Activated T-cell treated with anti-CD3 and anti-CD28 coated beads, Interleukin-2, amount 50 U/mL, for 24 hours (primary cell): ENCODE measurements at regions not wholly inside any gene's neighbourhood (a gene's known extent, or its start where the extent isn't known, plus 50 kb on each side); places are given as distances from the start of the nearest gene placed in this dataset.

ENCODE experiments used
- DNase-seq: peaks from one replicate; pipeline ENCODE4 v3.0.0-alpha.2; 2020
- H3K27ac Mint-ChIP-seq: 2 replicates; pipeline ENCODE4 v1.8.0; 2020; ENCODE audit warnings: mild to moderate bottlenecking, mixed read lengths
- H3K27me3 Mint-ChIP-seq: 2 replicates; pipeline ENCODE4 v1.8.0; 2020; ENCODE audit warnings: mixed read lengths
- H3K36me3 Mint-ChIP-seq: 2 replicates; pipeline ENCODE4 v1.8.0; 2020; ENCODE audit warnings: low read depth, mixed read lengths
- H3K4me1 Mint-ChIP-seq: 2 replicates; pipeline ENCODE4 v1.8.0; 2020; ENCODE audit warnings: low read depth, mixed read lengths
- H3K4me3 Mint-ChIP-seq: 2 replicates; pipeline ENCODE4 v1.8.0; 2020; ENCODE audit warnings: mild to moderate bottlenecking, moderate library complexity, mixed read lengths
- H3K9me3 Mint-ChIP-seq: 2 replicates; pipeline ENCODE4 v1.8.0; 2020; ENCODE audit warnings: mixed read lengths

- Mint-ChIP-seq H3K4me3 (no peak overlapping the region), H3K27me3 (peaks cover 5% of the 10 kb centered on the region), H3K36me3 (no peaks in the 10 kb centered on the region), H3K4me1 (no peaks in the 10 kb centered on the region), H3K27ac (no peak overlapping the region), H3K9me3 (no peaks in the 10 kb centered on the region)
- DNase-seq = no peak
Measured at GRCh38 chr3:70543493-70543892, 231.1 kb upstream of the MDFIC2 start.

- no peak overlapping the region for H3K4me3 Mint-ChIP-seq
- no peak overlapping the region for H3K27ac Mint-ChIP-seq
- H3K4me1 Mint-ChIP-seq = no peaks in the 10 kb centered on the region
- DNase-seq = no peak
- H3K36me3 Mint-ChIP-seq = no peaks in the 10 kb centered on the region
- H3K27me3 Mint-ChIP-seq = peaks cover 36% of the 10 kb centered on the region
- H3K9me3 Mint-ChIP-seq = no peaks in the 10 kb centered on the region
Measured at GRCh38 chr3:70539908-70540307, 227.5 kb upstream of the MDFIC2 start.

DNA sequence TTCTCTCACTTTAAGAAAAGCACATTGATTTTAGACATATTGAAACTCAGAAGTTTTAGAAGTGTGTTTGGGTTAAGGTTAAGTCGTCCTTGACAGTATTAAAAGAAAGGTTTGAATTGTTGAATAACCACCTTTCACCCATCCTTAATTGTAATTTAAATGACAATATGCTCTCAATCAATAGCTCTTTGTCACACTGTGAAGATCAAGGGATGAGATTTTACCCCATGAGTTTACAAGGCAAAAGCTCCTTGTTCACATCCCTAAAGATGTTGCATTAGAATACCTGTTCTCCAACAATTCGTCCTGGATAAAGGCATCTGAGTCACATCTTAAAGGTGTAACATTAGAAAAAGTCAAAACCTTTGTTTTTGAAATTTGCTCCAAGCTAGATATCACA is 220.4 kb upstream of the MDFIC2 start:
- DNase-seq = no peak
- no peak overlapping the region for H3K4me3 Mint-ChIP-seq
- peaks cover 38% of the 10 kb centered on the region for H3K27me3 Mint-ChIP-seq
- H3K36me3 Mint-ChIP-seq = no peaks in the 10 kb centered on the region
- no peak overlapping the region for H3K27ac Mint-ChIP-seq
- H3K9me3 Mint-ChIP-seq = no peaks in the 10 kb centered on the region
- H3K4me1 Mint-ChIP-seq = no peaks in the 10 kb centered on the region

GRCh38 chr3:70531838-70532489 is 219.5 kb upstream of the MDFIC2 start:
- peaks cover 30% of the 10 kb centered on the region for H3K27me3 Mint-ChIP-seq
- DNase-seq = no peak
- no peaks in the 10 kb centered on the region for H3K36me3 Mint-ChIP-seq
- H3K9me3 Mint-ChIP-seq = no peaks in the 10 kb centered on the region
- no peaks in the 10 kb centered on the region for H3K4me1 Mint-ChIP-seq
- no peak overlapping the region for H3K4me3 Mint-ChIP-seq
- no peak overlapping the region for H3K27ac Mint-ChIP-seq

GRCh38 chr3:70531063-70531657 is 218.7 kb upstream of the MDFIC2 start:
- Mint-ChIP-seq H3K9me3 (no peaks in the 10 kb centered on the region), H3K36me3 (no peaks in the 10 kb centered on the region), H3K4me1 (no peaks in the 10 kb centered on the region), H3K27ac (no peak overlapping the region), H3K27me3 (peaks cover 22% of the 10 kb centered on the region), H3K4me3 (no peak overlapping the region)
- DNase-seq = no peak

GRCh38 chr3:70530626-70531025 is 218.2 kb upstream of the MDFIC2 start:
- no peak overlapping the region for H3K27ac Mint-ChIP-seq
- DNase-seq = no peak
- H3K9me3 Mint-ChIP-seq = no peaks in the 10 kb centered on the region
- no peaks in the 10 kb centered on the region for H3K36me3 Mint-ChIP-seq
- H3K4me1 Mint-ChIP-seq = no peaks in the 10 kb centered on the region
- H3K4me3 Mint-ChIP-seq = no peak overlapping the region
- H3K27me3 Mint-ChIP-seq = peaks cover 16% of the 10 kb centered on the region

DNA sequence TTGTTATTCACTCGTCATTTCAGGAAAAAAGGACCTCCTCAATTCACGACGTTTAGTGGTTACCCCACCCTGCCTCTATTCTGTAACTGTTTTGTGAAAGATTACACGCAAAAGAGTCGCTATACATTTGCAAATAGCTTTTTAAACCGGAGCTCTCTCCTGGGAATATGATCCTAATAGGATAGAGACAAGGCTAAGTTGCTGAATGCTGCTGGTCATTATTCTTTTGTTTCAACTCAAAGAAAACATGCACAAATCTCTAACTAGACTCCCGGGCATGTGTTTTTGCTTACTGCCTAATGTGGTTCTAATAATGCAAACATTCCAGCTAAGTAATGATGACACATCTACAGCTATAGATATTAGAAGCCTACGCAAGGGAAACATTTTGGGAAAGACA is 214.6 kb upstream of the MDFIC2 start:
- no peak overlapping the region for H3K27ac Mint-ChIP-seq
- H3K9me3 Mint-ChIP-seq = no peaks in the 10 kb centered on the region
- H3K36me3 Mint-ChIP-seq = no peaks in the 10 kb centered on the region
- no peak overlapping the region for H3K4me3 Mint-ChIP-seq
- peaks cover 9% of the 10 kb centered on the region for H3K27me3 Mint-ChIP-seq
- DNase-seq = no peak
- no peaks in the 10 kb centered on the region for H3K4me1 Mint-ChIP-seq

GRCh38 chr3:70519913-70520659 is 207.6 kb upstream of the MDFIC2 start:
- Mint-ChIP-seq H3K4me1 (no peaks in the 10 kb centered on the region), H3K4me3 (no peak overlapping the region), H3K9me3 (no peaks in the 10 kb centered on the region), H3K27ac (no peak overlapping the region), H3K27me3 (peaks cover 24% of the 10 kb centered on the region), H3K36me3 (no peaks in the 10 kb centered on the region)
- no peak for DNase-seq

GRCh38 chr3:70519026-70519425 is 206.6 kb upstream of the MDFIC2 start:
- no peak overlapping the region for H3K27ac Mint-ChIP-seq
- no peak overlapping the region for H3K4me3 Mint-ChIP-seq
- peaks cover 28% of the 10 kb centered on the region for H3K27me3 Mint-ChIP-seq
- no peaks in the 10 kb centered on the region for H3K9me3 Mint-ChIP-seq
- H3K36me3 Mint-ChIP-seq = no peaks in the 10 kb centered on the region
- no peak for DNase-seq
- no peaks in the 10 kb centered on the region for H3K4me1 Mint-ChIP-seq

- Mint-ChIP-seq H3K27me3 (peaks cover 33% of the 10 kb centered on the region), H3K9me3 (no peaks in the 10 kb centered on the region)
Measured at GRCh38 chr3:70518356-70518755, 205.9 kb upstream of the MDFIC2 start.

DNA sequence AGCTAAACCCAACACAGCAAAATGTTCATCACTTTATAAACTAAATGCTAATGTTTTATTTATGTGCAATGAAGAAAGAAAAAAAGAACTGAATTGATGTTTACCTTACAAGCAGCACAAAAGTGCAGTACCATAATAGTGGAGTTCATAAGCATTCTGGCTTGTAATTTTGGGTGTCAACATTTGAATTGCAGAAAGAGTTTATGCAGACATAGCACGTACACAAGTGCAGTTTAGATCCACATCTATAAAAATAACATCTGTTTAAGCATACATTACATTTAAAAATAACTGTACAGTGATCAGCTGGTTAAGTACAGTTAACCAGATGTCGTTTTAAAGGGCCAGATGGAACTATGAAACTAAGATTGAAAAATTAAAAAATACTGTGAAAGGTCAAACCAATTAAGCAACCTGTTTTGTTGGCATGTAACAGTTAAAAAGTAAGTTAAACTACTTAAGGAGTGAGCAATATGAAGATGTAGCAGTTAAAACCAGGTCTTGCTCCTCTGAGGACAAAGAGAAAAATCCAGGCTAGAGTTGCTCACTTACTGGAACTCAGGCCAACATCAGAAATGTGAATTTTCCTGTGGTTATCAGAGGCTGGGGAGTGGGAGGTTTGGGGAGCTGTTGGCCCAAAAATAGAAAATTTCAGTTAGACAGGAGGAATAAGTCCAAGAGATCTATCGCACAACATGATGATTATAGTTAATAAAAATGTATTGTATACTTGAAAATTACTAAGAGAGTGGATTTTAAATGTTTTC is 204.9 kb upstream of the MDFIC2 start:
- Mint-ChIP-seq H3K36me3 (no peaks in the 10 kb centered on the region), H3K27me3 (peaks cover 37% of the 10 kb centered on the region), H3K4me1 (no peaks in the 10 kb centered on the region), H3K9me3 (no peaks in the 10 kb centered on the region), H3K4me3 (no peak overlapping the region), H3K27ac (no peak overlapping the region)
- no peak for DNase-seq

More at GRCh38 chr3:70518356-70518755, 205.9 kb upstream of the MDFIC2 start:
- H3K4me1 Mint-ChIP-seq = no peaks in the 10 kb centered on the region
- no peak for DNase-seq
- H3K36me3 Mint-ChIP-seq = no peaks in the 10 kb centered on the region
- no peak overlapping the region for H3K27ac Mint-ChIP-seq
- no peak overlapping the region for H3K4me3 Mint-ChIP-seq

- Mint-ChIP-seq H3K36me3 (no peaks in the 10 kb centered on the region), H3K4me3 (no peak overlapping the region), H3K4me1 (no peaks in the 10 kb centered on the region), H3K9me3 (no peaks in the 10 kb centered on the region), H3K27me3 (peaks cover 39% of the 10 kb centered on the region), H3K27ac (no peak overlapping the region)
- DNase-seq = no peak
Measured at GRCh38 chr3:70516076-70516475, 203.6 kb upstream of the MDFIC2 start.

- peaks cover 11% of the 10 kb centered on the region for H3K27me3 Mint-ChIP-seq
- no peak overlapping the region for H3K4me3 Mint-ChIP-seq
- H3K4me1 Mint-ChIP-seq = no peaks in the 10 kb centered on the region
- H3K27ac Mint-ChIP-seq = no peak overlapping the region
- H3K9me3 Mint-ChIP-seq = no peaks in the 10 kb centered on the region
- H3K36me3 Mint-ChIP-seq = no peaks in the 10 kb centered on the region
- DNase-seq = no peak
Measured at GRCh38 chr3:70507486-70507885, 195.0 kb upstream of the MDFIC2 start.

GRCh38 chr3:70506775-70507174 is 194.3 kb upstream of the MDFIC2 start:
- Mint-ChIP-seq H3K27me3 (peaks cover 13% of the 10 kb centered on the region), H3K9me3 (no peaks in the 10 kb centered on the region), H3K27ac (no peak overlapping the region), H3K4me1 (no peaks in the 10 kb centered on the region), H3K4me3 (no peak overlapping the region), H3K36me3 (no peaks in the 10 kb centered on the region)
- no peak for DNase-seq
